ENCODE measurements at regions not wholly inside any gene's neighbourhood (a gene's known extent, or its start where the extent isn't known, plus 50 kb on each side); places are given as distances from the start of the nearest gene placed in this dataset.

GRCh38 chr18:28510210-28510609, 333.3 kb upstream of the CDH2 start:
- DNase-seq (ENCODE audit: low read depth) = no peak
- TF ChIP-seq CTCF (IDR thresholded peaks at IDR 0.05; ENCODE audit: control insufficient read depth, insufficient read depth, low read depth, low read length, missing control alignments) = no peak
- no peak overlapping the region for H3K4me3 ChIP-seq (ENCODE audit: control insufficient read depth, low read depth, low read length)

GRCh38 chr18:28504066-28504465, 327.1 kb upstream of the CDH2 start:
- DNase-seq (ENCODE audit: low read depth) = no peak
- no peak overlapping the region for H3K4me3 ChIP-seq (ENCODE audit: control insufficient read depth, low read depth, low read length)
- TF ChIP-seq CTCF (IDR thresholded peaks at IDR 0.05; ENCODE audit: control insufficient read depth, insufficient read depth, low read depth, low read length, missing control alignments) = no peak

- no peak overlapping the region for H3K4me3 ChIP-seq (ENCODE audit: control insufficient read depth, low read depth, low read length)
- DNase-seq (ENCODE audit: low read depth) = peak; percentile 94
- TF ChIP-seq CTCF (IDR thresholded peaks at IDR 0.05; ENCODE audit: control insufficient read depth, insufficient read depth, low read depth, low read length, missing control alignments) = no peak
These were observed 317.2 kb upstream of the CDH2 start for GRCh38 chr18:28494151-28494550.

GRCh38 chr18:28485918-28486317, 309.0 kb upstream of the CDH2 start:
- no peak for DNase-seq (ENCODE audit: low read depth)
- no peak for TF ChIP-seq CTCF (IDR thresholded peaks at IDR 0.05; ENCODE audit: control insufficient read depth, insufficient read depth, low read depth, low read length, missing control alignments)
- no peak overlapping the region for H3K4me3 ChIP-seq (ENCODE audit: control insufficient read depth, low read depth, low read length)

GRCh38 chr18:28485210-28485801, 308.4 kb upstream of the CDH2 start:
- H3K4me3 ChIP-seq (ENCODE audit: control insufficient read depth, low read depth, low read length) = no peak overlapping the region
- no peak for DNase-seq (ENCODE audit: low read depth)
- no peak for TF ChIP-seq CTCF (IDR thresholded peaks at IDR 0.05; ENCODE audit: control insufficient read depth, insufficient read depth, low read depth, low read length, missing control alignments)

GRCh38 chr18:28478531-28478930, 301.6 kb upstream of the CDH2 start:
- H3K4me3 ChIP-seq (ENCODE audit: control insufficient read depth, low read depth, low read length) = no peak overlapping the region
- DNase-seq (ENCODE audit: low read depth) = no peak
- TF ChIP-seq CTCF (IDR thresholded peaks at IDR 0.05; ENCODE audit: control insufficient read depth, insufficient read depth, low read depth, low read length, missing control alignments) = no peak

GRCh38 chr18:28476302-28476701, 299.4 kb upstream of the CDH2 start:
- no peak for DNase-seq (ENCODE audit: low read depth)
- no peak overlapping the region for H3K4me3 ChIP-seq (ENCODE audit: control insufficient read depth, low read depth, low read length)
- no peak for TF ChIP-seq CTCF (IDR thresholded peaks at IDR 0.05; ENCODE audit: control insufficient read depth, insufficient read depth, low read depth, low read length, missing control alignments)
